GM21390 (cell line): ENCODE measurements at regions not wholly inside any gene's neighbourhood (a gene's known extent, or its start where the extent isn't known, plus 50 kb on each side); places are given as distances from the start of the nearest gene placed in this dataset.

ENCODE experiments used
- ATAC-seq: cut with Tn5 transposase; IDR thresholded peaks from one replicate; pipeline ENCODE4 v1.9.1; 2021; ENCODE audit not compliant: unreplicated experiment

- ATAC-seq: no peak
These were observed 909.0 kb downstream of the CENPC start for GRCh38 chr4:66636349-66636748.

DNA sequence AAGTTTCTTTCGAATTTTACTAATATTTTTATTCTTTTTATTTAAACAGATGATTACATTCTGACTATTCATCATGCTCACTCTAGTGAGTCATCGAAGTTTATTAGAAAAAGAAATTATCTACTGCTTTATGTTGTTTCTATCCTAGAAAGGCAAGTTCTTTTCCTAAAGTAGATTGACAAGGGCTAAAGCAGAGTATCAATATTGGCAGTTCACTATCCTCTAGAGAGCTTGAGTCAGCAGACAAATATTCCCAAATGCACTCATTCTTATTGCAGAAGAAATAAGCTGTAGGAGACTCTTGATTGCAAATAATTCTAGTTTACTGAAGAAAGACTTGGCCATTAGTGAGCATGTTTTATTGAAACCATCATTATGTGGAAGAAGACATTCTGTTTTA, 911.8 kb downstream of the CENPC start:
- no peak for ATAC-seq

DNA sequence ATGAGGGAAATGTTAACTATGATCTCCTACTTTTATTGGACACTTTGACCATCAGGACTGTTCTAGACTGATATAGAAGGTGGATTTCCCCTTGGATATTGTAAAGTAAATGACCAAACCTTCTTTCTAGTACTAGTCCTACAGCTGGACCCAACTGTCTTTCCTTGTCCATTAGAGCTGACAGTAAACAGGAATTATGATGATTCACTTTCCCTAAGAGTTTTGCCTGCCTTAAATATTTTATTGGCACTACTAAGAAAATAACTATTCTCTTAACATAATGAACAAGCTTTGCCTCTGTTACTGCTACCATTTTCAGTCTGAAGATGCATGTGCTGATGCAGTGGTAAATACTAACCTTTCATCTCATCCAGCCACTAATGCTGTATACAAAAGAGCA, 915.4 kb downstream of the CENPC start:
- ATAC-seq: no peak

GRCh38 chr4:66628146-66628545, 917.2 kb downstream of the CENPC start:
- no peak for ATAC-seq

- ATAC-seq: no peak
These were observed 919.8 kb downstream of the CENPC start for GRCh38 chr4:66625480-66625879.

DNA sequence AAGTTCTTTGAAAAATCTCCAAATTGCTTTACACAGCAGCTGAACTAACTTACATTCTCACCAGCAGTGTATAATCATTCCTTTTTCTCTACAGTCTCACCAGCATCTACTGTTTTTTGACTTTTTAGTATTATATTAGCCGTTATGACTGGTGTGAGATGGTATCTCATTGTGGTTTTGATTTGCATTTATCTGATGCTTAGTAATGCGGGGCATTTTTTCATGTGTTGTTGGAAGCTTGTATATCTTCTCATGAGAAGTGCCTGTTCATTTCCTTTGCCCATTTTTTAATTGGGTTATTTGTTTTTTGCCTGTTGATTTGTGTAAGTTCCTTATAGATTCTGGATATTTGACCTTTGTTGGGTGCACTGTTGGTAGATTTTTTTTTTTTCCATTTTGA, 931.7 kb downstream of the CENPC start:
- ATAC-seq: no peak

DNA sequence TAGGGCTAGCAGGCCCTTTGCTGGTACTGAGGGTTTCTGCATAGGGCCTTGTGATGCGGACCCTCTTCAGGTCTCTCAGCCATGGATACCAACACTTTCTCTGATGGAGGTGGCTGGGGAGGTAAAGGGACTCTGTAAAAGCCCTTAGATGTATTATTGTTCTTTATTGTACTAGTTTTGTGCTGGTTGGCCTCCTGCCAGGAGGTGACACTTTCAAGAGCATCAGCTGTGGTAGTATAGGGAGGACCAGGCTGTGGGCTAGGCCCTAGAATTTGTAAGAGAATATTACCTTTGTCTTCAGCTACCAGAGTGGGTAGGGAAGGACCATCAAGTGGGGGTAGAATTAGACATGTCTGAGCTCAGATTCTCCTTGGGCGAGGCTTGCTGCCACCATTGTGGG, 936.3 kb downstream of the CENPC start:
- no peak for ATAC-seq

DNA sequence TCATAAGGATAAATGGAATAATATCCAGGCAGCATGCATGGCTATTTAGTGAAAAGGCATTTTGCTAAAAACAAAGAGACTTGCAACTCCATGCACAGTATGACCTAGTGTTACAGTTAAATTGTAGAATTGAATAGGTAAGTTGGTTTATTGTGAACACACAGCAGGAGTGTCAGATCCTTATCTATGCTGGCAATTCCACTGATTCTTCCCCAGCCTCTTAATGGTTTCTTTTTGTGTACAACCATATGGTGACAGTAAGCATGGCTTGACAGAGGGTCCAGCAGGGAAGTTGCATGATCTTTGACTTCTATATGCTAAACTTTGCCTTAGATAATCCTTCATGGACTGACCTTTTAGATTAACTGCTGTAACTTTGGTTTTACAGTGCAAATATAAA, 936.6 kb upstream of the EPHA5 start:
- ATAC-seq: no peak

GRCh38 chr4:66606215-66606614, 935.9 kb upstream of the EPHA5 start:
- no peak for ATAC-seq

DNA sequence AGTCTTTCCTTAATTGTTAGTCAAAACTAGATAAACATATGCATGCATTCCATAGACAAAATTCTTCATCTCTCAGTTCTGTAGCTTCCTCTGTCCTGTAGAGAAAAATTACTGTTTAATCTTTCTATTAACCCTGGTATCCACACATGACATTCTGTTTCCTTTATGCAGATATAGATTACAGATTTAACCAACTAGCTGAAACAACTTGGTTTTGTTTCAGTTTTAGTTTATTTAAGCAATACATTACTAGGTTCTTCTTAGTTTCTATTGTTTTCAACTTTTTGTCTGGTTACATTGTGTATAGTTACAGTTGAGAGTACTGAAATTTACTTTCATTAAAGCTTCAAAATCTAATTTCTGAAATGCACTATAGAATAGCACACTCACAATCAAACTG, 933.9 kb upstream of the EPHA5 start:
- ATAC-seq: no peak

DNA sequence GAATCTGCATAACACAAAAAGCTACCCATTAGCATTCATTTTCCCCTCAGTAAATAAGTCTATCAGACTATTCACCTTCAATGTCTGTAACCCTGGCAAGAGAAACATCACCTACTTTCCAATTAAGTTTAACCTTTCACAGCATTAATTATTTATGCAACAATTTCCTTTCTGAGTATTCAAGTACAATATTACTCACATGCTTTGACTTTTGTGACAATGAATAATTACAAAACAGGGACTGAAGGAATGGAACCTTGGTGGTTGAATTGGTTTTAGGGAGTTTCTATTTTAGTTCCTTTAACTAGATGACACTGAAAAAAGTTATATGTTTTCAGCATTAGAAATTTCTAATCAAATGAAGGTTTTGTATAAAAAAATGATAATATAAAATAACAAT, 932.3 kb upstream of the EPHA5 start:
- no peak for ATAC-seq

GRCh38 chr4:66591968-66592367, 921.7 kb upstream of the EPHA5 start:
- no peak for ATAC-seq

DNA sequence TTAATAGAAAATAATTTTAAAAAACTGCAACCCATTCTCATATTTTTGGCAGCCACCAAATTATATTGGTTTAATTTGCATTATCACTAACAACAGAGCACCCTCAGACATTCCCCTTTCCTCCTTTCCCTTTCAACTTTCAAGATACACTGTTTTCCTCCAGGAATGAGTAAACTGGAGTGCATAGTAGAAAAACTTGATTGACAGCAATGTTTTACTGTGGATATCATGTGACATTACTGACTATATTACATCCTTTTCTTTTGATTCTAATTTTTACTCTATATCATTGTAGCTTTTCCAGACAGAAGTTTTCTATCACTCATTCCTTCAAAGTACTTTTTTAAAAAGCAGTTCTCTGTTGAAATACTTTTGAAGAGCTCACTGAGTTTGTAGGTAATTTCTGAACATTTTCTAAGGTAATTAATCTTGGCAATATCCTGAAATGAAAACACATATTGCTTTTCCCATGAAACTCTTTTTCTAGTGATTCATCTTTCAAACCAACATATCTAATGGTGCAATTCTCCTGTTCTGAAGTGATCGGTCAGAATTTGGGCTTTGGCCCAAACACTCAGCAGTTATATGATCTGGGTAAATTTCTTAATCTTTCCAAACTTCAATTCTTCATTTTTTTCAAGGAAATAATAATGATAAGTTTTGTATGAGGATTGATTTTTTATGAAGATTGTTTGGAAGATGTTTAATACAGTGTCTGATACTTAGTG, 920.4 kb upstream of the EPHA5 start:
- ATAC-seq: no peak

- ATAC-seq: no peak
These were observed 918.9 kb upstream of the EPHA5 start for GRCh38 chr4:66589183-66589582.

- no peak for ATAC-seq
These were observed 915.5 kb upstream of the EPHA5 start for GRCh38 chr4:66585767-66586166.

- ATAC-seq: no peak
These were observed 907.6 kb upstream of the EPHA5 start for GRCh38 chr4:66577922-66578321.

DNA sequence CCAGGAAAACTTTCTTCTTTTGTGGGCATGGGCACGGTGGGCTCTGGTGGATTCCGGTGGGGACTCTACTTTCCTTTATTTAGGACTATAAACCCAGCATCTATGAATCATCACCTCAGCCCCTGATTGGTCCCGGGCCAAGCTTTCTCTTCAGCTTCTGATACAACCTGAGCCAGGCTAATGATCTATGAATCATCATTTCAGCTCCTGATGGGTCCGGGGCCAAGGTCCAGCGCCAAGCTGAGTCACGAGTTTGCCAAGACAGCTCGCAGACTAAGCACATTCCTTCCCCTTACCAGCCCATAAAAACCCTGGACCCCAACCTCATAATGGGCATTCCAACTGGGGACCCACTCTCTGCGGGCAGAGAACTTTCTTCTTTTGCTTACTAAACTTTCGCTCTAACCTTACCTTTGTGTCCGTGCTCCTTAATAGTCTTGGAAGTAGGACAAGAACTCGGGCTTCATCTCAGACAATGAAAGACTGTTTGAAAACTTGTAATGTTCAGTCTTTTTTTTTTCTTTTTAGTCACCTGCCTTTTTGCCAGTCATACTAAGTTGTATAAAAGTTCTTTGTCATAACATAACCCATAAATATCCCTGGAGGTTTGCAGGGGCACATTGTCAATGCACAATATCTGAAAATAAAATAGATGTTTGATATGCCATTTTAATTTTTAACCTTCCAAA, 904.9 kb upstream of the EPHA5 start:
- ATAC-seq: no peak

DNA sequence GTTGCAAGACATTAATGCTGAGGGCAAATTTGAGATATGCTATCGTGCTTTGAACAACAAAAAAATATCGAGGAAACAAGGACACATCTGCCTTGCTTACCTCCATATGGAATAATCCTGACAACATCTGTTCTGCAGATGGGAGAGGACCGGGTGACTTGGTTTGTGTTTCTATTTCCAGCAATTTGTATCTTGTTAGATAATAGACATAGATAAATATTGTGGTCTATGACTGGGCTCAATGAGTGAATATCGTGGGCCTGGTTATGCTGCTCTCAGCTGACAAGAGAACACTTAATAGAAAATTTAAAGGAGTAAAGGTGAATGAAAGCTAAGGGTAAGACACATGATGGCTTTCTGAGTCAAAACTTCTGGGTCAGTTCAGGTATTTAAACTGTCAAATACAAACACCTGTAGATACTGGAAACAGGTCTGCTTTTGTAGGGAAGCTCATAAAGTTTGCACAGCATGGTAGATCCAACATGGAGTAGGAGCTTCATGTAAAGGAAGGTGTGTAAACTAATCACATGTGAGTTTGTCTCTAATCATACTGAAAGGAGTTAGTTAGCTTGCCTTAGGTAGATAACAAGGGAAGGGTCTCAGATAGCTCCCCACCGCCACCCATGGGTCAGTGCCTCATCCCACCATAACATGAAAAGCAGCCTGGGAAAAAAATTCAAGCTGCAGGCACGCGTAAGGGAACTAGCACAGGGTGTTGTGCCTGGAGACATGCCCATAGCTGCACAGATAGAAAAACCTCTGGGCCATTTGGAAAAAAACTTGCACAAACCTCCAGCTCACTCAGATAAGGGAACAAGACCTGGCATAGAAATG, 904.1 kb upstream of the EPHA5 start:
- no peak for ATAC-seq

GRCh38 chr4:66572949-66573348, 902.7 kb upstream of the EPHA5 start:
- no peak for ATAC-seq

- no peak for ATAC-seq
These were observed 900.9 kb upstream of the EPHA5 start for GRCh38 chr4:66571145-66571695.

DNA sequence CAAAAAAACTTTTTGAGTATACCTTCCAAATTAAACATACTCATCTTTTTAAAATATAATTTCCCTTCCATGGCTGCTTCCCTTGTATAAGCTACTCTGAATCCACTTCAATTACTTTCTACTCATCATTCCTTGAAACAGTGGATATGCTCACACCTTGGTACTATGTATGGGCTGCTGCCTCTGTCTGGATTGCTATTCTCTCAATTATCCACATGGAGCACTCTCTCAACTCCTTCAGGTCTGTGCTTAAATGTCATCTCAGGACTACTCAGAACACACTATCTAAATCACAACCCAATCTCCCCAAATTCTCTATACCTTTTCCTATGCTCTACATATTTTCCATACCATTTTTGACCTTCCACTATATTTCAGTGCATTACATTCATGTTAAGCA, 898.9 kb upstream of the EPHA5 start:
- ATAC-seq: no peak

DNA sequence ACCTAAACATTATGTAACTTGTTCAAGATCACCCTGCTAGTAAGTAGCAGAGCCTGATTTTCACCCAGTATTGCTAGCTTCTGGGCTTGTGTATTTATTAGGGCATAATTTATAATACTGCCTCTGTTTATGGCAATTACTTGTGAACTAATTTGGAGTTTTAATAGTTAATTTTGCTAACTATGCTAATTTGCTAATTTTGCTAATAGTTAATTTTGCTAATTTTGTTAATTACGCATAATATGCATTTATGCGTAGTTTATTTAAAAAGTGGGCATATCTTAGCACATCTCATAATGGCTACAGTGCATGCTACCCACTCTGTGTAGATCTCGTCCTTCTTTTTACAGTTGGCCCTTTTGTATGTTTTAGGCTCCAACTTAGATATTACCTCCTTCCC, 898.1 kb upstream of the EPHA5 start:
- no peak for ATAC-seq
